GM12875 (cell line): ENCODE measurements at regions not wholly inside any gene's neighbourhood (a gene's known extent, or its start where the extent isn't known, plus 50 kb on each side); places are given as distances from the start of the nearest gene placed in this dataset.

ENCODE experiments used
- H3K4me3 ChIP-seq: one replicate; pipeline ENCODE4 v1.5.1; 2011; ENCODE audit warnings: low read depth, low read length, control low read depth
- TF ChIP-seq, protein P1 (sequence below): IDR thresholded peaks from 2 replicates; pipeline ENCODE4 v1.5.1; 2011; ENCODE audit warnings: low read depth, mild to moderate bottlenecking, control low read depth, inconsistent platforms, low read length, moderate library complexity, borderline replicate concordance; ENCODE audit not compliant: insufficient read depth

DNA sequence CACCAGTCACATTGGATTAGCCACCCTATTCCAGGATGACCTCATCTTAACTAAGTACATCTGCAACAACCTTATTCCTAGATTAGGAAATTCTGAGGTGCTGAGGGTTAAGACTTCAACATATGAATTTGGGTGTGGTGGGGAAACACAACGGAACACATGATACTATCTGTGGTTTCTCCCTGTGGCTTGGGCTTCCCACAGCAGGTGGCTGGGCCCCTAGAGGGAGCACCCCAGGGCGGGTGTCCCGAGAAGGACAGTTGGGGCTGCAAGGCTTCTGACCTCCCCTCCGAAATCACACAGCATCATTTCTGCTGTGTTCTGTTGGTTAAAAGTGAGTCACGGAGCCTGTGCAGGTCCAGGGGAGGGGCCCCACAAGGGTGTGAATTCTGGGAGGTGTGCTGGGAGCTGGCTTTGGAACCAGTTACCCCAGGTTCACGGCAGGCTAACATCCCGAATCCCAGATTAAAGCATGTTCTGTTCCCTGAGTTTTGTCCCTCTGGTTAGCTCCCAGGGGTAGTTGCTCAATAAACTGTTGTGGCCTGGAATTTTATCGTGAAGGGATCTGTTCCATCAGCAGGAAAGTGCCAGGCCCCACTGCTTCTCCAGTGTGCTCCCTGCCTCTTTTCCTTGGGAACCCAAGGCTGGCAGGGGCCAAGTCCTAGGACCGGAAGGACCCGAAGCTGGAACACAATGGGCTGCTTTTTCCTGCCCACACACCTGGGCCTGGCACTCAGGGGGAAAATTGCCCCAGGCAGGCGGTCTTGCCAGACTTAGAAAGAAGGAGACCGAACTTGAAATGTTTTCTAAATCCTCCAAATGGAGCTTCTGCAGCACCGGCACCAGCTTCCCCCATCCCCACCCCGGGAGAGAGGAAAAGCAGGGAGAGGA lies 154.0 kb upstream of the WNT4 start:
- TF ChIP-seq, protein P1, sequence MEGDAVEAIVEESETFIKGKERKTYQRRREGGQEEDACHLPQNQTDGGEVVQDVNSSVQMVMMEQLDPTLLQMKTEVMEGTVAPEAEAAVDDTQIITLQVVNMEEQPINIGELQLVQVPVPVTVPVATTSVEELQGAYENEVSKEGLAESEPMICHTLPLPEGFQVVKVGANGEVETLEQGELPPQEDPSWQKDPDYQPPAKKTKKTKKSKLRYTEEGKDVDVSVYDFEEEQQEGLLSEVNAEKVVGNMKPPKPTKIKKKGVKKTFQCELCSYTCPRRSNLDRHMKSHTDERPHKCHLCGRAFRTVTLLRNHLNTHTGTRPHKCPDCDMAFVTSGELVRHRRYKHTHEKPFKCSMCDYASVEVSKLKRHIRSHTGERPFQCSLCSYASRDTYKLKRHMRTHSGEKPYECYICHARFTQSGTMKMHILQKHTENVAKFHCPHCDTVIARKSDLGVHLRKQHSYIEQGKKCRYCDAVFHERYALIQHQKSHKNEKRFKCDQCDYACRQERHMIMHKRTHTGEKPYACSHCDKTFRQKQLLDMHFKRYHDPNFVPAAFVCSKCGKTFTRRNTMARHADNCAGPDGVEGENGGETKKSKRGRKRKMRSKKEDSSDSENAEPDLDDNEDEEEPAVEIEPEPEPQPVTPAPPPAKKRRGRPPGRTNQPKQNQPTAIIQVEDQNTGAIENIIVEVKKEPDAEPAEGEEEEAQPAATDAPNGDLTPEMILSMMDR, result 0 out of 2 replicates have a peak, but pooled peaks have one; percentile 0
- no peak overlapping the region for H3K4me3 ChIP-seq

DNA sequence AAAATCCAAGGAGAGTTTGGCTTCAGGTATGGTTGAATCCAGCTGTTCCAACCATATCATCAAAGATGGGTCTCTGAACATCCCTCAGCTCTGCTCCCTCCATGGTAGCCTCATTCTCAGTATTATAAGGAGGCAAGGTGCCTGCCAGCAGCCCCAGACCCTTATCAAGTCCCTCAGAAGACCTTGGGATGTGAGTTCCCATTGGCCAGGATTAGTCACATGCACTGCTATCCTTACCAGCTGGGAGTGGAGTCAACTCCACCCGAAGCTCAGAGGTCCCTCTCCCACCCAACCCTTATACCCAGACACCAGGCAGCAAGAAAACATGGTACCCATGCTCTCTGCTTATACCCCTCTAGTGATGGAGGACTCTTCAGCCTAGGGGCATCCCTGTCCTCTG lies 153.7 kb upstream of the ZBTB40 start:
- no peak overlapping the region for H3K4me3 ChIP-seq
- TF ChIP-seq, protein P1, result no peak

DNA sequence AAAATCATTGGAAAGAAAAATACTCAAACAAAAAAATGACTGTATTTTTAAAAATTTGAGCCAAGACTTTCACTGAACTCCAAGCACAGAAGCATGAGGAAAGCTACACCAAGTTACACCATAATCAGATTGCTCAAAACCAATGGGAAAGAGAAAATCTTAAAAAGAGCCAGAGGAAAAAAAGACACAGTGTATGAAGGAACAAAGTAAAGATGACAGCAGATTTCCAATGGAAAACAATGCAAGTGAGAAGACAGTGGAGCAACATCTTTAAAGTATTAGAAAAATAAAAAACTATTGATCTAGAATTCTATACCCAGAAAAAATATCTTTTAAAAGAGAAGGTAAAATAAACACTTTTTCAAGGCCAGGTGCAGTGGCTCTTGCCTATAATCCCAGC lies 147.8 kb upstream of the ZBTB40 start:
- TF ChIP-seq, protein P1, result no peak

DNA sequence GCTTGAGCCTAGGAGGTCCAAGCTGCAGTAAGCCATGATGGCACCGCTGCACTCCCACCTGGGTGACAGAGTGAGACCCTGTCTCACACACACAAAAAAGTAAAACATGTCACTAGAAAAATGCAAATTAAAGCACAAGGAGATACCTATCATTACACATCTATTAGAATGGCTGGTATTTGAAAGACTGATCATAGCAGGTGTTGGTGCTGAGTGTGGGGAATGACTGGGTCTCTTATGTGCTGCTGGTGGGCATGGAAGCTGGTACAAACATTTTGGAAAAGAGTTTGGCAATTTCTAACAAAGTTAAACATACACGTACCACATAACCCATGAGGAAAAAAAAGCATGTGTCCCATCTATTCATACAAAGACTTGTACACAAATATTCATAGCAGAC lies 142.1 kb upstream of the ZBTB40 start:
- TF ChIP-seq, protein P1, result no peak
- H3K4me3 ChIP-seq, result no peak overlapping the region

More for the DNA sequence above, 147.8 kb upstream of the ZBTB40 start:
- H3K4me3 ChIP-seq, result no peak overlapping the region

DNA sequence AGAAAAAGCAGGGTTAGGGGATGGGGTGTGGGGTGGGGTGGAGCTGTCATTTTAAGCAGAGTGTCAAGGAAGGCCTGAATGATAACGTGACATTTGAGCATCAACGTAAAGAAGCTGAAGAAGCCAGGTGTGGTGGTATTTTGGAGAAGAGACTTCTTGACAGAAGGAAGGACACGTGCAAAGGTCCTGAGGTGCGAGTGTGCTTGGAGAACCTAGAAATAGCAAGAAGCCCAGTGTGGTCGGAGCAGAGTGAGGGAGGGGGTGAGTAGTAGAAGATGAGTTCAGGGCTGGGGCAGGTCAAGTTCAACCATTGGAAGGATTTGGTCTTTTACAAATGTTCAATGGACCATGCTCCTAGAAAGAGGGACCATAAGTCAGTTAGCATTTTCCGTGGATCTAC lies 140.2 kb upstream of the ZBTB40 start:
- H3K4me3 ChIP-seq, result no peak overlapping the region
- TF ChIP-seq, protein P1, result no peak

DNA sequence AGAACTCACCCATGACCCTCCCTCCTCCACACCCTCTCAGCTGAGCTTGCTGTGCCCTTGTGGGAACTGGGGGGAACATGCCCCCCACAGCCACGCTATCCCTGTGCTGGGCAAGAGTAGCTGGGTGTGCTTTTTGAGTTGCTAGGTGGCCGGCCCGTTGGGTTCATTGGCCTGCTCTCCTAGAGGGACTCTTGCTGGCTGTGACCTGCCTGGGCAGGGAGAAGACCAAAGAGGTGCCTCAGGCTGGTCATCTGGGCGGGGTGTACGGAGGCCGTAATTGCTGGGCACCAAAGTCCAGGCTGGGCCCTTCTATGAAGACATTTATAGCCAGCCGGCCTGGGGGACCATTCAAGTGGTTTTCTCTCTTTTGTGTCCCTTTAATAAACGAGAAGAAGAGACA lies 138.3 kb upstream of the ZBTB40 start:
- H3K4me3 ChIP-seq, result no peak overlapping the region
- TF ChIP-seq, protein P1, result no peak

DNA sequence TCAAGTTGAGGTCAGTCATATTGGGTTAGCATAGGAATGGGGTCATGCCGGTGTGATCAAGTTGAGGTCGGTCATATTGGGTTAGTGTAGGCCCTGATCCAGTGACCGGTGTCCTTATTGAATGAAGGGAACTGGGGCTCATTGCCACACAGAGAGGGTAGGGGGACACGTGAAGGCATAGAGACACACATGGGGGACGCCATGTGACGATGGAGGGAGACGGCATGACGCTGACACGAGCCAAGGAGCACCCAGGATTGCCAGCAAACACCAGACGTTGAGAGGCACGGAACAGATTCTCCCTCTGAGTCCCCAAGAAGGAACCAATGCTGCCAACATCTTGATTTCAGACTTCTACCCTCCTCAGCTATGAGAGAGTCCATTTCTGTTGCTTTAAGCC lies 136.9 kb upstream of the ZBTB40 start:
- no peak overlapping the region for H3K4me3 ChIP-seq
- TF ChIP-seq, protein P1, result no peak
